Left ventricle myocardium inferior (tissue), 1 donor: ENCODE measurements at regions not wholly inside any gene's neighbourhood (a gene's known extent, or its start where the extent isn't known, plus 50 kb on each side); places are given as distances from the start of the nearest gene placed in this dataset.

Experiments
- DNase-seq: peaks from one replicate; pipeline ENCODE4 v3.0.0-alpha.2; 2020
- H3K27ac ChIP-seq: fragments of 200-600 bp; replicated peaks from 2 replicates; pipeline ENCODE4 v1.8.0; 2021
- H3K27me3 ChIP-seq: fragments of 200-600 bp; 2 replicates; pipeline ENCODE4 v1.8.0; 2021; ENCODE audit warnings: low read depth
- H3K36me3 ChIP-seq: fragments of 200-600 bp; 2 replicates; pipeline ENCODE4 v1.8.0; 2021
- H3K4me1 ChIP-seq: fragments of 200-600 bp; 2 replicates; pipeline ENCODE4 v1.8.0; 2021
- H3K4me3 ChIP-seq: fragments of 200-600 bp; 2 replicates; pipeline ENCODE4 v1.8.0; 2021; ENCODE audit warnings: mild to moderate bottlenecking, moderate library complexity
- H3K9me3 ChIP-seq: fragments of 200-600 bp; replicated peaks from 2 replicates; pipeline ENCODE4 v1.8.0; 2021
- CTCF ChIP-seq: fragments of 200-600 bp; IDR thresholded peaks from 2 replicates; pipeline ENCODE4 v1.8.0; 2021; ENCODE audit warnings: antibody characterized with exemption, mild to moderate bottlenecking, borderline replicate concordance
- intact Hi-C: fragments of 100-400 bp; cut with micrococcal nuclease; formaldehyde crosslinking; loops from one replicate; pipeline ENCODE4 v1.11.0; 2022
- donor health status: DM: no; HTN: yes; CAD: no; lungs with severe emphysema.

GRCh38 chr2:67340133-67341011, 56.8 kb upstream of the ETAA1 start:
- Histone ChIP-seq H3K9me3 (peaks cover 7% of the 10 kb centered on the region), H3K4me1 (peaks cover 15% of the 10 kb centered on the region), H3K27me3 (peaks cover 36% of the 10 kb centered on the region), H3K4me3 (no peak overlapping the region), H3K27ac (peak overlapping the region; percentile 67), H3K36me3 (no peaks in the 10 kb centered on the region)
- intact Hi-C loops = no loop called here
- TF ChIP-seq CTCF = peak; percentile 37
- peak; percentile 16 for DNase-seq

- no peak overlapping the region for H3K4me3 ChIP-seq
- peaks cover 7% of the 10 kb centered on the region for H3K9me3 ChIP-seq
- intact Hi-C loops = no loop called here
- H3K36me3 ChIP-seq = no peaks in the 10 kb centered on the region
- DNase-seq = no peak
- peaks cover 15% of the 10 kb centered on the region for H3K4me1 ChIP-seq
- peaks cover 39% of the 10 kb centered on the region for H3K27me3 ChIP-seq
- H3K27ac ChIP-seq = peak overlapping the region; percentile 67
- TF ChIP-seq CTCF = no peak
These were observed 56.2 kb upstream of the ETAA1 start for GRCh38 chr2:67341012-67341318.

DNA sequence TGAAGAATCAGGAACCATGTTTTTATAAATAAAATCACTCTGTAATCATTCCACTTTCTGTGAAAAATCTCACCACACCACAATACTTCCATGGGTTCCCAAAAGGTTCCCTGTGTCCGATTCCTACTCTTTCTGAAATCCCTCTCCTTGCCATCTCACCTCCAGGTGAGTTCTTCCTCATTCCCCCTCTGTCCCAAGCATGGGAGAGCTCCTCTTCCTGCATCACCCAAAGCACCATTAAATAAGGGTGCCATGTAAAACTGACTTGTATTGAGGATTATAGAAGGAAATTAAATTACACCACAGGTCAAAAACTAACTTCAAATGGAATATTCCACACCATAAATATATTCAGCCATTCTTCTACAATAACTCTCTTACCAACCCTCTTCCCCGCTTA, 55.8 kb upstream of the ETAA1 start:
- DNase-seq = no peak
- Histone ChIP-seq H3K4me1 (peaks cover 15% of the 10 kb centered on the region), H3K27me3 (peaks cover 39% of the 10 kb centered on the region), H3K27ac (no peak overlapping the region), H3K9me3 (peaks cover 7% of the 10 kb centered on the region), H3K4me3 (no peak overlapping the region), H3K36me3 (no peaks in the 10 kb centered on the region)
- no peak for TF ChIP-seq CTCF
- intact Hi-C loops = no loop called here

- Histone ChIP-seq H3K27ac (no peak overlapping the region), H3K9me3 (peaks cover 7% of the 10 kb centered on the region), H3K36me3 (no peaks in the 10 kb centered on the region), H3K27me3 (peaks cover 39% of the 10 kb centered on the region), H3K4me3 (no peak overlapping the region), H3K4me1 (peaks cover 15% of the 10 kb centered on the region)
- DNase-seq = no peak
- TF ChIP-seq CTCF = no peak
- intact Hi-C loops = no loop called here
These were observed 54.7 kb upstream of the ETAA1 start for GRCh38 chr2:67342394-67342793.

- Histone ChIP-seq H3K36me3 (no peaks in the 10 kb centered on the region), H3K27me3 (peaks cover 27% of the 10 kb centered on the region), H3K4me3 (no peak overlapping the region), H3K4me1 (no peaks in the 10 kb centered on the region), H3K9me3 (no peaks in the 10 kb centered on the region), H3K27ac (no peak overlapping the region)
- no peak for DNase-seq
- TF ChIP-seq CTCF = no peak
- intact Hi-C loops = no loop called here
These were observed 50.3 kb upstream of the ETAA1 start for GRCh38 chr2:67346718-67347407.
